H9 (cell line): ENCODE measurements at regions not wholly inside any gene's neighbourhood (a gene's known extent, or its start where the extent isn't known, plus 50 kb on each side); places are given as distances from the start of the nearest gene placed in this dataset.

ENCODE experiments used
- DNase-seq: peaks from one replicate; pipeline ENCODE4 v3.0.0-alpha.2; 2017
- H2AFZ ChIP-seq: one replicate; pipeline ENCODE4 v1.6.1; 2013; ENCODE audit warnings: mild to moderate bottlenecking, low read length, control low read depth, moderate library complexity
- H2AK5ac ChIP-seq: 2 replicates; pipeline ENCODE4 v1.6.1; 2013; ENCODE audit warnings: low read length, control low read depth, mixed read lengths; ENCODE audit not compliant: insufficient read length
- H2BK120ac ChIP-seq: one replicate; pipeline ENCODE4 v1.6.1; 2013; ENCODE audit warnings: low read depth, mild to moderate bottlenecking, low read length, control low read depth, inconsistent platforms; ENCODE audit not compliant: poor library complexity, severe bottlenecking
- H2BK12ac ChIP-seq: 2 replicates; pipeline ENCODE4 v1.6.1; 2013; ENCODE audit warnings: low read length, control low read depth, mixed read lengths, low read depth; ENCODE audit not compliant: insufficient read length
- H2BK15ac ChIP-seq: 2 replicates; pipeline ENCODE4 v1.6.1; 2013; ENCODE audit warnings: low read depth, low read length, control low read depth
- H2BK20ac ChIP-seq: one replicate; pipeline ENCODE4 v1.6.1; 2013; ENCODE audit warnings: low read depth, mild to moderate bottlenecking, low read length, control low read depth, inconsistent platforms; ENCODE audit not compliant: poor library complexity, severe bottlenecking
- H2BK5ac ChIP-seq: 2 replicates; pipeline ENCODE4 v1.6.1; 2013; ENCODE audit warnings: low read length, control low read depth, mixed read lengths; ENCODE audit not compliant: insufficient read length
- H3K14ac ChIP-seq: 2 replicates; pipeline ENCODE4 v1.6.1; 2013; ENCODE audit warnings: low read length, control low read depth; ENCODE audit not compliant: insufficient read depth
- H3K18ac ChIP-seq: 2 replicates; pipeline ENCODE4 v1.6.1; 2013; ENCODE audit warnings: low read depth, mild to moderate bottlenecking, mixed read lengths, low read length, control low read depth; ENCODE audit not compliant: insufficient read length
- H3K23ac ChIP-seq: 2 replicates; pipeline ENCODE4 v1.6.1; 2013; ENCODE audit warnings: low read length, control low read depth, mixed read lengths, low read depth; ENCODE audit not compliant: insufficient read length
- H3K23me2 ChIP-seq: 2 replicates; pipeline ENCODE4 v1.6.1; 2013; ENCODE audit warnings: low read depth, mild to moderate bottlenecking, mixed read lengths, low read length, control low read depth; ENCODE audit not compliant: insufficient read length, poor library complexity, severe bottlenecking
- H3K27ac ChIP-seq: 2 replicates; pipeline ENCODE4 v1.5.1; 2013; ENCODE audit warnings: low read length, control low read depth, mixed read lengths, low read depth; ENCODE audit not compliant: insufficient read length
- H3K27me3 ChIP-seq: 2 replicates; pipeline ENCODE4 v1.6.1; 2013; ENCODE audit warnings: low read length, control low read depth, inconsistent platforms; ENCODE audit not compliant: insufficient read depth
- H3K4ac ChIP-seq: 2 replicates; pipeline ENCODE4 v1.6.1; 2013; ENCODE audit warnings: low read depth, mild to moderate bottlenecking, control low read depth, inconsistent platforms, low read length, moderate library complexity
- H3K4me1 ChIP-seq: 2 replicates; pipeline ENCODE4 v1.6.1; 2013; ENCODE audit warnings: low read length, control low read depth, inconsistent platforms; ENCODE audit not compliant: insufficient read depth
- H3K4me2 ChIP-seq: 2 replicates; pipeline ENCODE4 v1.6.1; 2013; ENCODE audit warnings: low read length, control low read depth, mixed read lengths; ENCODE audit not compliant: insufficient read length, insufficient read depth
- H3K56ac ChIP-seq: 2 replicates; pipeline ENCODE4 v1.6.1; 2013; ENCODE audit warnings: low read depth, mild to moderate bottlenecking, mixed read lengths, low read length, control low read depth; ENCODE audit not compliant: insufficient read length
- H3K79me1 ChIP-seq: 2 replicates; pipeline ENCODE4 v1.6.1; 2013; ENCODE audit warnings: low read depth, mild to moderate bottlenecking, moderate library complexity, low read length, control low read depth, inconsistent platforms; ENCODE audit not compliant: insufficient read depth, poor library complexity, severe bottlenecking
- H3K79me2 ChIP-seq: 2 replicates; pipeline ENCODE4 v1.6.1; 2013; ENCODE audit warnings: low read length, control low read depth, inconsistent platforms; ENCODE audit not compliant: insufficient read depth
- H3K9ac ChIP-seq: 2 replicates; pipeline ENCODE4 v1.6.1; 2013; ENCODE audit warnings: low read length, control low read depth, mixed read lengths; ENCODE audit not compliant: insufficient read length; ENCODE audit errors: extremely low read depth
- H3K9me3 ChIP-seq: one replicate; pipeline ENCODE4 v1.6.1; 2013; ENCODE audit warnings: low read depth, low read length, inconsistent platforms; ENCODE audit not compliant: control insufficient read depth
- H3T11ph ChIP-seq: one replicate; pipeline ENCODE4 v1.6.1; 2013; ENCODE audit warnings: mild to moderate bottlenecking, low read length, control low read depth, inconsistent platforms
- H4K20me1 ChIP-seq: one replicate; pipeline ENCODE4 v1.6.1; 2013; ENCODE audit not compliant: control insufficient read depth, insufficient read length, insufficient read depth
- H4K5ac ChIP-seq: 2 replicates; pipeline ENCODE4 v1.6.1; 2013; ENCODE audit warnings: low read depth, mild to moderate bottlenecking, mixed read lengths, low read length, control low read depth; ENCODE audit not compliant: insufficient read length
- H4K8ac ChIP-seq: replicated peaks from 2 replicates; pipeline ENCODE4 v1.6.1; 2013; ENCODE audit warnings: low read length, control low read depth, mixed read lengths, low read depth; ENCODE audit not compliant: insufficient read length
- H4K91ac ChIP-seq: 2 replicates; pipeline ENCODE4 v1.6.1; 2013; ENCODE audit warnings: low read depth, mild to moderate bottlenecking, moderate library complexity, mixed read lengths, low read length, control low read depth; ENCODE audit not compliant: insufficient read length
- H3K27ac Mint-ChIP-seq, 3 experiments: 2 replicates in 2 of 3; 3 replicates in 1 of 3; pipeline ENCODE4 v1.8.0; 2020 to 2021; ENCODE audit warnings: mixed read lengths in 3 of 3, mild to moderate bottlenecking in 1 of 3, moderate library complexity in 1 of 3
- H3K27me3 Mint-ChIP-seq: 2 replicates; pipeline ENCODE4 v1.8.0; 2021; ENCODE audit warnings: low read depth, mild to moderate bottlenecking, moderate library complexity, mixed read lengths
- H3K36me3 Mint-ChIP-seq, 3 experiments: 2 replicates in 2 of 3; 3 replicates in 1 of 3; pipeline ENCODE4 v1.8.0; 2020 to 2021; ENCODE audit warnings: low read depth in 3 of 3, mixed read lengths in 3 of 3; ENCODE audit not compliant: insufficient read depth in 1 of 3
- H3K4me1 Mint-ChIP-seq, 2 experiments: 2 replicates each; pipeline ENCODE4 v1.8.0; 2020; ENCODE audit warnings: mixed read lengths in 2 of 2
- H3K4me3 Mint-ChIP-seq, 2 experiments: 2 replicates in 1 of 2; 3 replicates in 1 of 2; pipeline ENCODE4 v1.8.0; 2020 to 2021; ENCODE audit warnings: mild to moderate bottlenecking in 2 of 2, mixed read lengths in 2 of 2, moderate library complexity in 1 of 2
- H3K9me3 Mint-ChIP-seq, 2 experiments: 2 replicates in 1 of 2; 3 replicates in 1 of 2; pipeline ENCODE4 v1.8.0; 2020; ENCODE audit warnings: mild to moderate bottlenecking in 2 of 2, mixed read lengths in 2 of 2, moderate library complexity in 1 of 2
- WGBS: extraction: QIAGEN DNeasy Blood & Tissue Kit; methylation state at CpG from one replicate; pipeline ENCODE4 v1.1.7; 2013; ENCODE audit warnings: missing lambda C conversion rate, low lambda C conversion rate, mixed read lengths; ENCODE audit not compliant: insufficient read length; ENCODE audit errors: extremely low coverage; 5-methylcytosine and 5-hydroxymethylcytosine counted together
- TF ChIP-seq, protein P1 (sequence below): fragments of 200-600 bp; sonication (generic); conservative IDR thresholded peaks from 3 replicates; pipeline ENCODE4 v1.8.0; 2021; ENCODE audit warnings: antibody characterized with exemption, mild to moderate bottlenecking

DNA sequence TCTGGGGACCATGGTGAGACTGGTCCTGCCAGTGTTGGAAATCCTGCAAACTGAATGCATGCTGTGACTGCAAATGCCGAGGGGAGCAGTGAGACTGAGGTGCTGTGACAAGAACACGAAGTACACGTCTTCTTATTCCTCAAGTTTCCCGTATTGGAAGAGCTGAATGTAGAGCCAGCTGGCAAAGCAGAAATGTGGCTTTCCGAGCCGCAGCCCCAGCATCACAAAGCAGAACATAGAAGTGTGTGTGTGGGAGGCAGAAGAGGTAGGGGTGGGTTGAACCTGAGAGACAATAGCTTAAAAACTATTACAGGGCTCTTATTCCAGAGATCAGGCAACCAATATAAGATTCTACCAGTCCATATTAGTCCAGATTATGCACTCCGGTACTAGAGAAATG, 98.8 kb downstream of the CARTPT start:
- H3K9me3 ChIP-seq: no peaks in the 10 kb centered on the region
- no peak overlapping the region for H3K27ac Mint-ChIP-seq
- H2BK15ac ChIP-seq: no peak overlapping the region
- no peak overlapping the region for H2BK12ac ChIP-seq
- no peaks in the 10 kb centered on the region for H3K4me1 Mint-ChIP-seq
- TF ChIP-seq, protein P1, sequence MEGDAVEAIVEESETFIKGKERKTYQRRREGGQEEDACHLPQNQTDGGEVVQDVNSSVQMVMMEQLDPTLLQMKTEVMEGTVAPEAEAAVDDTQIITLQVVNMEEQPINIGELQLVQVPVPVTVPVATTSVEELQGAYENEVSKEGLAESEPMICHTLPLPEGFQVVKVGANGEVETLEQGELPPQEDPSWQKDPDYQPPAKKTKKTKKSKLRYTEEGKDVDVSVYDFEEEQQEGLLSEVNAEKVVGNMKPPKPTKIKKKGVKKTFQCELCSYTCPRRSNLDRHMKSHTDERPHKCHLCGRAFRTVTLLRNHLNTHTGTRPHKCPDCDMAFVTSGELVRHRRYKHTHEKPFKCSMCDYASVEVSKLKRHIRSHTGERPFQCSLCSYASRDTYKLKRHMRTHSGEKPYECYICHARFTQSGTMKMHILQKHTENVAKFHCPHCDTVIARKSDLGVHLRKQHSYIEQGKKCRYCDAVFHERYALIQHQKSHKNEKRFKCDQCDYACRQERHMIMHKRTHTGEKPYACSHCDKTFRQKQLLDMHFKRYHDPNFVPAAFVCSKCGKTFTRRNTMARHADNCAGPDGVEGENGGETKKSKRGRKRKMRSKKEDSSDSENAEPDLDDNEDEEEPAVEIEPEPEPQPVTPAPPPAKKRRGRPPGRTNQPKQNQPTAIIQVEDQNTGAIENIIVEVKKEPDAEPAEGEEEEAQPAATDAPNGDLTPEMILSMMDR: no peak
- no peaks in the 10 kb centered on the region for H3K27me3 ChIP-seq
- no peak overlapping the region for H3K4me2 ChIP-seq
- H2BK5ac ChIP-seq: no peak overlapping the region
- H3K56ac ChIP-seq: no peak overlapping the region
- no peak overlapping the region for H3T11ph ChIP-seq
- no peak overlapping the region for H4K8ac ChIP-seq
- no peaks in the 10 kb centered on the region for H3K4me1 ChIP-seq
- peaks cover 6% of the 10 kb centered on the region for H3K27me3 Mint-ChIP-seq
- WGBS: no CpG with 5 or more reads among the region's 7 CpGs
- H3K27ac ChIP-seq: no peak overlapping the region
- H3K4ac ChIP-seq: no peak overlapping the region
- no peak overlapping the region for H3K9ac ChIP-seq
- H2AK5ac ChIP-seq: no peak overlapping the region
- DNase-seq: no peak
- H3K18ac ChIP-seq: no peak overlapping the region
- no peak overlapping the region for H2BK20ac ChIP-seq
- H4K91ac ChIP-seq: no peak overlapping the region
- no peak overlapping the region for H4K5ac ChIP-seq
- no peaks in the 10 kb centered on the region for H3K23me2 ChIP-seq
- no peaks in the 10 kb centered on the region for H3K79me2 ChIP-seq
- H3K36me3 Mint-ChIP-seq: peaks cover 0 to 3% (median 0%) of the 10 kb centered on the region in 3 experiments; a peak in 2 of 7 replicates
- H3K14ac ChIP-seq: no peak overlapping the region
- peaks cover 8 to 12% of the 10 kb centered on the region in 2 experiments; a peak in 4 of 5 replicates for H3K9me3 Mint-ChIP-seq
- H2BK120ac ChIP-seq: no peak overlapping the region
- H3K23ac ChIP-seq: no peak overlapping the region
- no peaks in the 10 kb centered on the region for H4K20me1 ChIP-seq
- H3K4me3 Mint-ChIP-seq: no peak overlapping the region
- H2AFZ ChIP-seq: no peak overlapping the region
- no peaks in the 10 kb centered on the region for H3K79me1 ChIP-seq
